T1000 (cell line): ENCODE measurements at regions not wholly inside any gene's neighbourhood (a gene's known extent, or its start where the extent isn't known, plus 50 kb on each side); places are given as distances from the start of the nearest gene placed in this dataset.
"Not testable (repeated sequence)": the region's sequence is repeated elsewhere in the genome, so short reads cannot be mapped to it uniquely, and the experiment has no call there.

Experiments
- DNase-seq: peaks from one replicate; lab custom pipeline; 2025; ENCODE audit warnings: mixed read lengths; lab: John Stamatoyannopoulos, UW

DNA sequence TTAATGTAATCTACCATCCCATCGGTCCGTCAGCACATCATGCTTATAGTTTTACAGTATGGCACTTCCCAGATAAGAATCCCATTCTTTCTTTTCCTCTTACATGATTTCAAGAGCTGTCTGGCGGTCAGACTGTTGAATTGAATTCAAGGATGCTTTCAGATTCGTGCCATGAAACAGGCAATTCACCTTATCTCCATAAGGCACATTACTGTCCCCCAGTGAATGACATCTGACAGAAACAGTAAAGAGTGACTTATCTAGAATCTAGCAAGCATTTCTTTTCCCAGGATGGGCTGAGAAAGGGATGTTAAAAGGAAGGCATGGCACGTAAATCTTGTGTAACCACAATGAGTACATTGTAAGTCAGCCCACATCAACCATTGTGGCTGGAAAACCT is 61.1 kb upstream of the SEM1 start:
- DNase-seq: no peak

DNA sequence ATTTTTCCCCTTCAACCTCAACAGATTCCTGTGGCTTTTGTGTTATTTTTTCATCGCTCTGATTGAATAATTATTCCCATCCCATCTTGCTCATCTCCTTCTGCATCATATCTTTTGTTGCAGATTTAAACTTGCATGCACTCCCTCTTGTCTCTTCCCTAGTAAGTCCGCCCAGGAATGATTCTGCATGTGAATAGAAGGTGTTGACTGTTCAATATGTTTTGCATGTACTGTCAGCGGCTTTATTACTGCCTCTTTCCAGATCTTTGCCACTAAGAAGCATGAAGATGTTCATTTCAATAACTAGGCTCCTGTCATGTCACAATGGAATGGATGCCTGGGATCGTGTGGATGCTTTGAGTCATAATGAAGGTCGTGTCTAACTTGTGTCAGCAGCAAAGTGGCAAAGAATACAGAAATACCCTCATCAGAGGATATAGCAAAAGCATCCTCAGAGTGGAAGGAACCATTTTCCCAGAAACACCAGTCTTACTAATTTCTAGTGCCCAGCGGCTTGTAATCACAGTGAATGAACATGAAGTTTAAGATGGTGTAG is 62.6 kb upstream of the SEM1 start:
- DNase-seq: no peak

DNA sequence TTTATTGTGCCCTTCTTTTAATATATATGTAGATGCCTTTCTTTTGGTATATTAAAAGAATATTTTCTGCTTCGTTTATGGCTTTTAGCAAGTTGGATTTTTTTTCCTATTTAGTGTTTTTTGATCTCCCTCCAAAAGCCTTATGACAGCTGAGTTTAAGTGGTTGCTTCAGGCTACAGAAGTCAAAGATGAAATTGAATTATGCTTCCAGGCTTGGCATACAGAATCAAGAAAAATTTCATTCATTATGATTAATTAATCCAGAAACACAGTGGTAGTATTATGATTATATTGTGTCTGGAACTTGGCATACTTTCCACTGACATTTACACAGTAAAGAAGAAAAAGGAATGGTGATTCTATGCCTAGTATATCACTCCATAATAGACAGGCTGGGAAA is 63.8 kb upstream of the SEM1 start:
- DNase-seq: no peak

DNA sequence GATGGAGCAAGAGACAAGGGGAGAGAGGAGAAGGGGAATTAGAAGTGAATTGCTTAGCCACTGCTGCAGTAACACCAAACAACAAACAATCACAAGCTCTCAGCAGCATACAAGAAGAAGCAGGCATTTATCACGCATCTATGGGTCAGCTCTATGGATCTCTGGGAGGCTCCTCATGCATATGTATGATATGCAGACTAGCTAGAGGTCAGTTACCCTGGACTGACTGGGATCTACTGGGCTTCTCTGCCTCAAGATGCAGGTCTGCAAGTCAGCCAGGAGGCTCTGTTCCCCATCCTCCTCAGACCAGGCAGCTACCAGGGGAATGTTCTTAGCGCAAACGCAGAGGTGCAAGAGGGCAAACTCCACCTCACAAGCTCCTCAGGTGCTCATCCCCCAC is 64.7 kb upstream of the SEM1 start:
- DNase-seq: no peak

DNA sequence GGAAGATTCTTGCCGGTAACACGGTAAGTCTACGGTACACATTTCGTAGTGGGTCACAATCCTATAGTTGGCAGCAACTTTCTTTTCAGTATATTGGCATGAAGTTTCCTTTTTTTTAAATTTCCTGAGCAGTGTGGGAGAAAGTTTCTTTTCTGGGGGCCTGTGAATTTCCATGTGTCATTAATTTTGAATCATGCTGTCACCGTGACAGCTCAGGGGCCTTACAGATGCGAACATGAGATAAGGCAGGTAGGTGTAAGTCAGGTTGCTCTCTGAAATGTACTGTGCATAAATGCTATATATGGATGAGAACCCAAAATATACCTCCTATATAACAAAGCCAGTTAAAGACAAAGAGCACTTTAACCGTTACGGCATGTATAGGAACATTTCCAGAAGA is 65.4 kb upstream of the SEM1 start:
- DNase-seq: no peak

DNA sequence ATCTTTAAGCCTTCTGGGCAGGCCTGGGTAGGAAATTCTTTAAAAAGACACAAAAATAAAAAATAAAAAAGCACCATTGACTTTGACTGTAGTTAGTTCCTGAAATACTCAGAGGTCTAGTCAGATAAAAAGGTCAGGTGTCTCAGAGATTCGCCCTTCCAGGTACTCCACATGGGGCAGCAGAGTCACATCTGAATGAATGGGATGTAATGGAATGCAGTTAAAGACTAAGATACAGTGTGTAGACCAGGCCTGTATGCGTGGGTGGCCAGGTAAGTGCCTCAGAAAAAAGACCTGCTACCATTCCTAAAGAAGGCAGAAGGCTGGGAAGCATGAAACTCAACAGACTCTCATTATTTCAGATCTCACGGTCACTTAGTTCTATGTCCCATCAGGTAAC is 68.6 kb upstream of the SEM1 start:
- no peak for DNase-seq

DNA sequence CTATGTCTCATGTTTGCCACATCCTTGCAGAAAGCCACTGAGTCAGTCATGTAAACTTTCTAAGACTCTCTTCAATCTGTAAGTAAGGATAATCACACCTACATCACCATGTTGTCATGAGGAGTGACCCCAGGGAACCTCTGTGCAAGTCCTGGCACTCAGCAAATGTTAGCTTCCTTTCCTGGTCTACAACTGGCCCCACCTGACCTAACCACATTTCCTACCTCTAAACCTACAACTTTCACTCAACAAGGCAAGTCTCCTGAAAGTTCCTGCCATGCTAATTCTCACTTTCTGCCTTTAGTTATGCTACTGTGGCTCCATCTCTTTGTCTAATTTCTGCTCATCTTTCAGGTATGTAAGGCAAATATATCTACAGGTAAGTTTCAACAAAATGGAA is 72.3 kb upstream of the SEM1 start:
- DNase-seq: no peak

DNA sequence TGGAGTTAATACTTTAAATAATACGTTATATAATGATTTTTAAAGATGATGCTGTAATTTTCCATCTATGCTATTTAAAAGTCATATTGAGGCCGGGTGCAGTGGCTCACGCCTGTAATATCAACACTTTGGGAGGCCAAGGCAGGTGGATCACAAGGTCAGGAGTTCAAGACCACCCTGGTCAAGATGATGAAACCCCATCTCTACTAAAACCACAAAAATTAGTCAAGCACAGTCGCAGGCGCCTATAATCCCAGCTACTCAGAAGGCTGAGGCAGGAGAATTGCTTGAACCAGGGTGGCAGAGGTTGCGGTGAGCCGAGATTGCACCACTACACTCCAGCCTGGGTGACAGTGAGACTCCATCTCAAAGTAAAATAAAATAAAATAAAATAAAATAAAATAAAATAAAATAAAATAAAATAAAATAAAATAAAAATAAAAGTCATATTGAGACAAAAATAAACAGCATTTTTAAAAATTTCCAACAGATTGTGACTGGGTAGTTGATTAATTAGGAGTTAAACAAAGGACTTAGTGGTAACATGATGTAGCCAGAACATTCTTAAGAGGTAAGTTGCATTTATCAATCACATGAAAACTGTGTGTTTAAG is 73.1 kb upstream of the SEM1 start:
- not testable (repeated sequence) for DNase-seq

DNA sequence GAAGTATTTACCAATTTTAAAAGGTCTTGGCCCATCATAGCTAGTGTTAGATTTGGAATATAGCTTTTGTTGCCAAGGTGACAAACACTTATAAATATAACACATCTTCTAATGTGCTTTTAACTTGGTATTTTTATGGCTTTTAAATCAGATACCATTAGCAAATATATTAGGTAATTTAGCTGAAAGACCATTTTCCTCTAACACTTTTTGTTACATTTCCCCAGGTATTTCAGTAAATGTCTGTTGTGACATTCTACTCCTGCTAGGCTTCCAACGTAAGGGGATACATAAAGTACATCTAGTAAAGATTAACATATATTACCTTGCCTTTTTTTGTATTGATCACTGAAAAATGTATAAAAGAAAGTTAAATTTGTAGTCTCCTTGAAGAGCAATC is 75.0 kb upstream of the SEM1 start:
- DNase-seq: no peak

DNA sequence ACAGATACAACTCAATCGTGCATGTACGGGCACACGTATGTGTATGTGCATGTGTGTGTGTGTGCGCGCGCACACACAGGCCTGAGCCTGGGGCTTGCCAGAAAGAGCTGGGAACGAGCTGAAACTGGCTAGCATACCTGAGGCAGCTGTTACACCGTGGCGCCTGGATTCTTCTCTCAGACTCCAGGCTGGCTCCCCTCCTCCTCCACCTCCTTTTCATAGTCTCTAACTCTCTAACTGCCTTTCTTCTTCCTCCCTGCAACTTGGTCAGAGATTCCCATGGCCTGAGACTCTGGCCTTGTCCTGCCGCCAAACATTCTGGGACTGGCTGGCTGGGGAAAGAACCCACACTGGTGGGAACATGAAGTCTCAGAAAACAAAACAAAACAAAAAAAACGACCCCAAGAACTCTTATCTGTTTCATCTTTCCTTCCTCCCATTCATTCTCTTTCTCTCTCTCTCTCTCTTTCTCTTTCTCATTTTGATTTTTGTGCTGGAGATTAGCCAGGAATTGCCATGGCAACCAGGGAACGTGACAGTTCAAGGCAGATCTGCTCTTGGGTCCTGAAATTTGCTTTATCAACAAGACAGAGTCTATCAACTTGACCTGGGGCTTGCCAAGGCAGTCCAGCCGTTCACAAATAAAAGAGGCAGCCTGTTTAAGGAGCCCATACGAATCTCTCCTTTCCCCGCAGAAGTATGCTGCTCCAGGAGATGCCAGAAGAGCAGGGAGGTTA is 76.8 kb upstream of the SEM1 start:
- no peak for DNase-seq

DNA sequence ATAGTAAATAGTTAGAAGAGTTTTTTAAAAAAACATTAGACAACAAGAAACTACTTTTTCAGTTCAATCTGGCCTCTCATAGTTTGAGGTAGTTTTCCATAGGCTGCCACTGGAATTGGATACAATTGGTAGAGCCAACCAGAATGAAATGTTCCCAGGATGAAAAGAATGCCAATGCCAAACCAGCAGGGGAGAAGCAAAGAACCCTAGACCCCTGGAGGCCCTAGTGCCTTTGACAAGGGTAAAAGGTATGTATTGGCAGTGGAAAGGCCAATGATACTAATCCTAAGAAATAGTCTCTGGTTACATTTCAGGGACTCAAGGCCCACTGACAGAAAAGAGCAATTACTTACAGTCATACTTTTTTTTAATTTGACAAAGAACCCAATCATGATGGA is 77.4 kb upstream of the SEM1 start:
- DNase-seq: no peak

DNA sequence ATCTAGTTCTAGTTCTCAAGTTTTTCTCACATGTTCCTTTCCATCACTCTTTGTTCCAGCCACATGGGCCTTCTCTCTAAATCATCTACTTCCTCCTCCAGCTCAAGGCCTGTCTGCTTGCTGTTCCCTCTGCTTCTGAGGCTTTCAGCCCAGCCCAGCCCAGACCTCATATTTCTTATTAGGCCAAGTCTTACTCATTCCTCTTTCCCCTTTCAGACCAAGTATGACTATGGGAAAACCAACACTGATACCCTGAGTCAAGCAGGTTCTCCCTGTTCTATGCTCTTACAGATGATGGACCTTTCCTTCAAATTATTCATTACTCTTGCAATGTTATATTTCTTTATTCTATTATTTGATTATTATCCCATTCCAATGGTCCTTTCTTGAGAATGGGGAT is 80.3 kb upstream of the SEM1 start:
- DNase-seq: no peak

DNA sequence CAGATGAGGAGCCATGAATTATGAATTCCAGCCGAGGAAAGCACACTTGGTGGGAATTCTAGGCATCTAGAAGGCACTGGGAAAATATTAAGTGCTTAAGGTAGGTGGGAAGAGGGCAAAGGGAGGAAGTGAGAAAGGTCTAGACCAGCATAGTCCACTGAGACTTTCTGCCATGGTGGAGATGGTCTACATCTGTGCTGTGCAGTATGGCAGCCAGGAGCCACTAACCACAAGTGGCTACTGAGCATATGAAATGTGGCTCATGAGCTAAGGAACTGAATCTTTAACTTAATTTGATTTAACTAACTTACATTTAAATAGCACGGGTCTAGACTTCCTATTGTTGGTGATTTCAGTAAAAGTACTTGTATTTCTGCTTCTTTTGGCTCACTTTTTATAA is 82.5 kb upstream of the SEM1 start:
- DNase-seq: no peak

DNA sequence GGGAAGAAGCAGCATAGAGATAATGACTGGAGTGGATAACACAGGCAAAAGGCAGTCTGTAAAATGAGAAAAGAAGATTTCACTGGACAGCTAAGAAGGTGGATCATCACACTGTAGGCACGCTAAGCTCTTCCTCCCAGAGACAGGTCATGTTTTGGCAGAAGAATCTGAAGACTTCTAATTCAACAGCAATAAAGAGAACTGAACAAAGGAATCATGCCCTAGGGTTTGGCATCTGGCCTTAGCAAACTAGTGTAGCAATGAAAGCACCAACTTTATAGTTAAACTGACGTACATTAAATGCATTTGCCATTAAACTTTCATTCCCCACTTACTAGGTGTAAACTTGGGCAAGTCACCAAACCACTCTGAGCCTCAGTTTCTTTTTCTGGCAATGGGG is 84.4 kb upstream of the SEM1 start:
- DNase-seq: no peak

DNA sequence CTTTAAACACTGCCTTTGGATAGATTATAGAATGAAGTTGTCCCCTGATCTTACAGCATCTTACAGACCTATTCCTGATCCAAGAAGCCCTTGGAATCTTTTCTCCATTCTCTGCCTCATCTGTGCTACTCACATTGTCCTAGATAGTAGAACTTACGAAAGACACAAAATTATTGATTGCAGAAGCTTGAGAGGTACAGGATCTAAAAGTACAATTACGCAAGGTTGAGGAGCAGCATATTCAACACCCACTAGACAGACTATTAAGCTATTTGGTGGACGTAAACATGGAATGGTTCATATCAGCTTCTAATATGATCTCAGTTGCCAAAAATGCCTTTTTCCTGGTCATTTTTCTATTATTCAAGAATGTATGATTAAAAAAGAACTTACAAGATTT is 90.5 kb upstream of the SEM1 start:
- DNase-seq: no peak

DNA sequence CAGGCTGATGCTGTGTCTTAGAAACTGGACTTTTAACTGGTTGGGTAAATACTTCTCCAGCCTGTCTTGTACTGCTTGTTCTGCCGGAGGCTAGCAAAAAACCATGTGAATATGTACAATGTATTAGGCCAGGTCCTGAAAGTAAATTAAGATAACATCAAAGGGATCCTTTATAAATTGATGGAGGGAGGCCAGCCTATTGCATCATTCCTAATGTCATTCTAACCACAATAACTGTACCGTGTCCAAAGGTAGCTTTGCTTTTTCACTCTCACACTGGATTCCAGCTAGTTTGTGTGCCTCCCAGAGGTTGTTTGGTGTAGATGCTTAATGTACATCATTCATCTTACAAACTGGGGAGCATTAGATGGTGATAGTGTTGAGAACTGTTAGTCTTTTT is 91.2 kb upstream of the SEM1 start:
- no peak for DNase-seq

DNA sequence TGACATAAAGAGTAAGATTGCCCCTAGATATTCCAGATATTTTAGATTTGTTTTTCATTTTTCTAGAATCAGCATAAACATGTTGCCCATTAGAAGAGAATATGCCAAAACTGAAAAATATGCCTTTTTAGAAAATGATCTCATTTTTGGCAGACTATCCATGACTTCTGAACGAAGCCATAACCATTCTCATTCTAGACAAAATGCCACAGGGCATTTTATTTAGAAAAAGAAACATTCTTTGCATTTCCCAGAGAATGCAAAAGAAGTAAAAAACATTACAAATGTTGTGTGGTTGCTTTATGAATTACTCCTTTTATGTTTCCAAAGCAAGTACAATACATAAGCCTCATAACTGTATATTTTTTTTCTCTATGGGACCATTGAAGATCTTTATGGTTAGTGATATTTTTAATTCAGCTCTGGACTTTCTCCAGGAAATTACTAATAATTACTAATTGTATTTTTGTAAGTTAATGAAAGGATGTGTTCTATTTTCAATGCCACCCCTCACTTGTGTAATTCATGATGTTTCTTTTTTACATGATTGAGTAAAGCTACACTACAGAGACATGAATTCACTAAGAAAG is 109.6 kb upstream of the SEM1 start:
- no peak for DNase-seq

DNA sequence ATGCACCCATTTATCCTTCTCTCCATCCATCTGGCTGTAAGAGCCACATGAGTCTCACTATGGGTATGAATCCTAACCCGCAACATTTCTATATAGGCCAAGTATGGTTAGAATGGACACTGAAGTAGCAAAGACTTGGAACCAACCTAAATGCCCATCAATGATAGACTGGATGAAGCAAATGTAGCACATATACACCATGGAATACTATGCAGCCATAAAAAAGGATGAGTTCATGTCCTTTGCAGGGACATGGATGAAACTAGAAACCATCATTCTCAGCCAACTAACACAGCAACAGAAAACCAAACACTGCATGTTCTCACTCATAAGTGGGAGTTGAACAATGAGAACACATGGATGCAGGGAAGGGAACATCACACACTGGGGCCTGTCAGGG is 111.5 kb upstream of the SEM1 start:
- DNase-seq: not testable (repeated sequence)

DNA sequence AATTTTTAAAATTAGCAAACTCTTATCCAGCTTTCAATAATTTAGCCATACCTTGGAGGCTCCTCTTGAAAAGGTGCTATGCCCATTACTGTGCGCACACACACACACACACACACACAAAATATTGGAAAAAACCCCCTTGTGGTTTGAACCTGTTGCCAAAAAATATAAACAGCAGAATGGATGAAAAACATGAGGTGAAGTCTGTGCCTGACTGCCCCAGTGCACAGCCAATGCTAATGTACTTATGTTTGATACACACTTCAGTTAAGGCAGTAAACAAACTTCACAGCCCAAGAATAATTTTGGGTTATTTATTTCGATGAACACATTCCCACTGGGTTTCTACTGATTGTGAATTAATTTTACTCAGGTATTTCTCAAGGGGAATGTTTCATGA is 113.2 kb upstream of the SEM1 start:
- DNase-seq: no peak

DNA sequence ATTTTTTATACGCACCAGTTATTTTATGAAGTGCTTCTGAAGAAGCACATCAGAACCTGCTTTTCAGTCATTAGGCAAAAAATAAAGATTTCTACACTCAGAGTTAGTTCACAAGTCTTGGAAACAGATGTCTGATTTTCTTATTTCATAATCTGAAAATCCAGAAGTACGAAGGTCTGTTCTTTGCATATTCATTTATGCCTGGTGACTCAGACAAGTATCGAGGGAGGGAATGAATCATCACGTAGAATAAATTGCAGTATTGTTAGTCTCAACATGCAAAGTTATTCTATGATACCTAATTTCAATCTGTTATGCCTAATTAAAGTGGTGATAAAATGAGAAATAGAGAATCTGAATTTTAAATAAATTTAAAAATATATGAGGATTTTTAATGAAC is 113.6 kb upstream of the SEM1 start:
- DNase-seq: no peak

DNA sequence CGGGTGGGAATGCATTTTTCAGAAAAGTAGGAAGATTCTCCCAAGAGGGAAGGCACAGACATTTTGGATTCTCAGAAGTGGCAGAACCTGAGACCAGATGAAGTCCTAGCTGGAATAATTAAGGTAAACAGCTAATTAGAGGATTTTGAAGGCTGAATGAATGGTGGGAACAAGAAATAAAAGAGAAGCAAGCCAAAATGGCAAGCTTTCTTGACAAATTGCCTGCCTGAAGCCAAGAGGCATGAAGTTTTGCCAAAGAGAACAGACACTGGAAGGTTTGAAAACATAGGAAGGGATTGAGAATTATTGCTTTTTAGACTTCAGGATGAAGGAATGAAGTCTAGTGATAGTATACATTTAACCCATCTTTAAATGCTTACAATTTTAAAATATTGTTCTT is 115.0 kb upstream of the SEM1 start:
- DNase-seq: no peak

DNA sequence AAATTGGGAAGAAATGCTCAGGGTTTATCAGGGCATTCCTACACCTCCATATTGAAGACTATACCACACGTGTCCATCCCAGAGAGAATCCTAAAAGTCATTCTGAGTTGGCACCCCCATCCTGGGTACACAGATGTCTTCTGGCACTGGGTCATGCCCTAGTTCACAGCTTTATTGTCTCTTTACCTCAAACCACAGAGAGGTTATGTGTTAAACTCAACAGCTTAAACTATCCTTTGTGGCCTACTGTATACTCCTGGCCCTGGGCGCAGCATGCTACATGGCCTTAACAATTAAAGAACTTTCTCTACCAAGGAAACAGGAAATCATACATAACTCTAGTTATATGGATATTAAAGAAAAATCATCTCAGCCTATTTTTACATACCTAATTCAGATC is 115.6 kb upstream of the SEM1 start:
- no peak for DNase-seq

DNA sequence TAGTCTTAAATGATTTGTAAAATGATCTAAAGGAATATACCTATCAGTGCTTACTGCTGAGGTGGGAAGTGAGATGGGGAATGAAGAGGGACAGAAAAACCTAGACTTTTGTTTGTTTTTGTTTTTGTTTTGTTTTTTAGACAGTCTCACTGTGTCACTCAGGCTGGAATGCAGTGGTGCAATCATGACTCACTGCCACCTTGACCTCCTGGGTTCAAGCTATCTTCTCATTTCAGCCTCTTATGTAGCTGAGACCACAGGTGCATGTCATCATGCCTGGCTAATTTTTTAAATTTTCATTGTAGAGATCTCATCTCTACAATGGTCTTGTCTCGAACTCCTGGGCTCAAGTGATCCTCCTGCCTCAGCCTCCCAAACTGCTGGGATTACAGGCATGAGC is 116.4 kb upstream of the SEM1 start:
- DNase-seq: no peak

DNA sequence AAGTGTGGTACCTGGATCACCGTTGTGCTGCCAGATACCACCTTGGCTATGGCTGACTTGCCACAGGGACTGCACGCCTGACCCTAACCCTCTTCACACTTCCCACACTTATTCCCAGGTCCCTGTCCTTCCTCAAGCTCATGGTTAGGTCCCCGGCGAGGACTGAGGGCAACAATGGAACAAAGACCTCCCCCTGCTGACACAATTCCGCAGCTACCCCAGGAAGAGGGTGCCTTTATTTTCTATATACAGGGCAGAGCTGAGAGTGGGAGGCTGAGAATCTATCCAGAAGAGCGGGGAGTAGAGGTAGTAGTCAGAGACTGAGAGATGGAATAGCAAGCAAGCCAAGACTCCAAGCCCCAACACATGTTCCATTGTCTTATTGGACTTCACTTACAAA is 118.1 kb upstream of the SEM1 start:
- DNase-seq: no peak
